ENCODE measurements at regions not wholly inside any gene's neighbourhood (a gene's known extent, or its start where the extent isn't known, plus 50 kb on each side); places are given as distances from the start of the nearest gene placed in this dataset.

DNA sequence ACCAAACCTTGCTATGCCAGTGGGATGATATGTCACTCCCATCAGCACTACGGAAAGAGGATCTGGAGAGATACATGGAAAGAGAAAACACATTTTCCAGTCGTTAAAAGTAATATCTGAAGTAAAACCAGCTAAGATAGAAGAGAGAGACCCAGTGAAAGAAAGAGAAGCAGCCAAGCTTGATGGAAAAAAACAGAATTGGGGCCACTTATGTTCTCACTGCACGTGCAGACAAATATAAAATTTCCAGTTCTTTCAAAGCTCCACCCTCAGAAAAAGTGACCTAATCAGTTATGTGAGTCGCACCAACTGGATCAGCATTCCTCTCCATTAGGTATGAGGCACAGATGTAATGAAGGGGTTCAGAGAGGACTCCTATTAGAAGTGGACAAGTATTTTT is 266.1 kb downstream of the MTERF1 start:
- TF ChIP-seq RAD21 (IDR thresholded peaks at IDR 0.05; ENCODE audit: low read depth) (no peak), MAX (IDR thresholded peaks at IDR 0.05) (no peak)
- TF ChIP-seq, protein P1, sequence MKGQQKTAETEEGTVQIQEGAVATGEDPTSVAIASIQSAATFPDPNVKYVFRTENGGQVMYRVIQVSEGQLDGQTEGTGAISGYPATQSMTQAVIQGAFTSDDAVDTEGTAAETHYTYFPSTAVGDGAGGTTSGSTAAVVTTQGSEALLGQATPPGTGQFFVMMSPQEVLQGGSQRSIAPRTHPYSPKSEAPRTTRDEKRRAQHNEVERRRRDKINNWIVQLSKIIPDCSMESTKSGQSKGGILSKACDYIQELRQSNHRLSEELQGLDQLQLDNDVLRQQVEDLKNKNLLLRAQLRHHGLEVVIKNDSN (IDR thresholded peaks at IDR 0.05): no peak

DNA sequence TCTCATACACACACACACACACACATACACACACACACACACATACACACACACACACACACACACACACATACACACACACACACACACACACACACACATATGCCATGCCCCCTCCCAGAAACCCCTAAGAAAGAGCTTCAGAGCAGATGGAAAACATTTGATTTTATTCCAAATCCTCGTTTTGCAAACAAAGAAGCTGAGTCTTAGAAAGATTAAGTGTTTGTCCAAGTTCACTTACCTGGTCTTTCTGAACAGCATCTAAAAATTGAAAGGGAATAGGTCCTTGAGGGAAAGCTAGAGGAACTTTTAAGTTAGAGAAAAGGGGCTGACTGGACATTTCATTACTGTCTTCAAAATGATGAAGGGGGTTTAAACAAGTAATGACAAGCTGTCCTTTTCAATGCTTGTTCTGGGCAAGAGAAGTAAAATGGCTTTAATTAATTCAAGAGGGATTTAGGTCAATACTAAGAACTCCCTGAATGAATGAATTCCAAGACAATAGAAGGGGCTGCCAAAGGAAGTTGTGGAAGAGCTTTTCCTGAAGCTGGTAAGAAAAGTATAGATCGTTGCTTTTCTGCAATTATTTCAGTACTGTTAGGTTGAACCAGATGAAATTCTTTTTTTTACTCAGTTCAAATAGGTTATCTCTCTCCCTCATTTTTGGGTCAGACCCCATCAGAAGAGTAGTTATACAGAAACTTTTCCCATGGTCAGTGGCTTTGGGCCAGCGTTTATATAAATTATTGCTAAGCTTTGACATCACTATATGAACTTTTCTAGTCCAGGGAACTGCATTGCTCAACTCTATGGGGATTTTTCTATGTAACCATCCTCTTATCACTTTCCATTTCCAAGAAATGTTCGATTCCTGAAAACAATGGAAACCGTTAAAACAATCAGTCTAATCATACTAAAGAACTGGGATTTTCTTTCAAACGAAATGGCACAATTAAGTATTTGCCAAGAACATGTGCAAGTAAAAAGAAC is 261.4 kb downstream of the MTERF1 start:
- TF ChIP-seq MAX (IDR thresholded peaks at IDR 0.05) (no peak), CEBPB (IDR thresholded peaks at IDR 0.05) (no peak), YY1 (IDR thresholded peaks at IDR 0.05; ENCODE audit: low read depth) (no peak), NFIC (IDR thresholded peaks at IDR 0.05) (no peak), EP300 (IDR thresholded peaks at IDR 0.05; ENCODE audit: borderline replicate concordance) (no peak), ZBTB7A (IDR thresholded peaks at IDR 0.05; ENCODE audit: low read depth) (no peak), RAD21 (IDR thresholded peaks at IDR 0.05; ENCODE audit: low read depth) (no peak), TEAD4 (IDR thresholded peaks at IDR 0.05) (no peak)

- no peak for TF ChIP-seq ZBTB7A (IDR thresholded peaks at IDR 0.05; ENCODE audit: low read depth)
- TF ChIP-seq, protein P1 (IDR thresholded peaks at IDR 0.05): no peak
- TF ChIP-seq EP300 (IDR thresholded peaks at IDR 0.05; ENCODE audit: borderline replicate concordance): no peak
- no peak for TF ChIP-seq YY1 (IDR thresholded peaks at IDR 0.05; ENCODE audit: low read depth)
- TF ChIP-seq RAD21 (IDR thresholded peaks at IDR 0.05; ENCODE audit: low read depth): no peak
Observed at GRCh38 chr7:91620827-91621226, 259.7 kb downstream of the MTERF1 start.

DNA sequence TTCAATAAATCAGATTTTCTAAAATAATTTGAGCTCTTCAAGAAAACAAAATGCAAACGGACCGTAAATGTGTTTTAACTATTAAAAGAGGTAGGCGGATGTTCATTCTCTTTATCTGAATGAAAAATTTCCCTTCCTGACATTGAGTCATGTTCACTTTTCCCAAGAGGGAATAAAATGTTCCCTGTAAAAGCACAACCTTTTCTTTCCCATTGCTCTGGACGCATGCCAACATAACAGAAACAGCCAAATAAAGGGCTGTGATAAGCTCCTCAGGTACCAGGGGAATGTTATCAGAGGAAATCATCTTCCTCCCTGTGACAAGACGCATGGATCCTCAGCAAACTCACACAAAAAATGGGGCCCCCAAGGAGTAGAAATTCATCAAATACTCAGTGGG is 251.8 kb downstream of the MTERF1 start:
- TF ChIP-seq NFIC (IDR thresholded peaks at IDR 0.05) (no peak), EP300 (IDR thresholded peaks at IDR 0.05; ENCODE audit: borderline replicate concordance) (no peak), TCF12 (IDR thresholded peaks at IDR 0.05; ENCODE audit: low read depth) (no peak), FOXM1 (IDR thresholded peaks at IDR 0.05; ENCODE audit: borderline replicate concordance, low read depth) (no peak), CREB1 (IDR thresholded peaks at IDR 0.05; ENCODE audit: low read depth) (no peak), YY1 (IDR thresholded peaks at IDR 0.05; ENCODE audit: low read depth) (no peak)
- TF ChIP-seq, protein P1 (IDR thresholded peaks at IDR 0.05): no peak

- TF ChIP-seq NFIC (IDR thresholded peaks at IDR 0.05) (no peak), FOXM1 (IDR thresholded peaks at IDR 0.05; ENCODE audit: borderline replicate concordance, low read depth) (no peak), TCF12 (IDR thresholded peaks at IDR 0.05; ENCODE audit: low read depth) (no peak), MAX (IDR thresholded peaks at IDR 0.05) (no peak), EGR1 (IDR thresholded peaks at IDR 0.05) (no peak), CREB1 (IDR thresholded peaks at IDR 0.05; ENCODE audit: low read depth) (no peak), ZBTB7A (IDR thresholded peaks at IDR 0.05; ENCODE audit: low read depth) (no peak), TEAD4 (IDR thresholded peaks at IDR 0.05) (no peak), CEBPB (IDR thresholded peaks at IDR 0.05) (no peak), EP300 (IDR thresholded peaks at IDR 0.05; ENCODE audit: borderline replicate concordance) (no peak), RAD21 (IDR thresholded peaks at IDR 0.05; ENCODE audit: low read depth) (no peak)
- TF ChIP-seq, protein P1 (IDR thresholded peaks at IDR 0.05): no peak
Observed at GRCh38 chr7:91630581-91631380, 249.7 kb downstream of the MTERF1 start.

GRCh38 chr7:91632234-91632940 is 248.1 kb downstream of the MTERF1 start:
- TF ChIP-seq EP300 (IDR thresholded peaks at IDR 0.05; ENCODE audit: borderline replicate concordance): no peak
- TF ChIP-seq NFIC (IDR thresholded peaks at IDR 0.05): no peak
- TF ChIP-seq, protein P1 (IDR thresholded peaks at IDR 0.05): no peak
- TF ChIP-seq MAX (IDR thresholded peaks at IDR 0.05): no peak
- no peak for TF ChIP-seq CREB1 (IDR thresholded peaks at IDR 0.05; ENCODE audit: low read depth)
- TF ChIP-seq FOXM1 (IDR thresholded peaks at IDR 0.05; ENCODE audit: borderline replicate concordance, low read depth): no peak
- no peak for TF ChIP-seq CEBPB (IDR thresholded peaks at IDR 0.05)
- TF ChIP-seq ZBTB7A (IDR thresholded peaks at IDR 0.05; ENCODE audit: low read depth): no peak
- TF ChIP-seq EGR1 (IDR thresholded peaks at IDR 0.05): no peak
- no peak for TF ChIP-seq YY1 (IDR thresholded peaks at IDR 0.05; ENCODE audit: low read depth)
- TF ChIP-seq TCF12 (IDR thresholded peaks at IDR 0.05; ENCODE audit: low read depth): no peak
- TF ChIP-seq, protein P2, sequence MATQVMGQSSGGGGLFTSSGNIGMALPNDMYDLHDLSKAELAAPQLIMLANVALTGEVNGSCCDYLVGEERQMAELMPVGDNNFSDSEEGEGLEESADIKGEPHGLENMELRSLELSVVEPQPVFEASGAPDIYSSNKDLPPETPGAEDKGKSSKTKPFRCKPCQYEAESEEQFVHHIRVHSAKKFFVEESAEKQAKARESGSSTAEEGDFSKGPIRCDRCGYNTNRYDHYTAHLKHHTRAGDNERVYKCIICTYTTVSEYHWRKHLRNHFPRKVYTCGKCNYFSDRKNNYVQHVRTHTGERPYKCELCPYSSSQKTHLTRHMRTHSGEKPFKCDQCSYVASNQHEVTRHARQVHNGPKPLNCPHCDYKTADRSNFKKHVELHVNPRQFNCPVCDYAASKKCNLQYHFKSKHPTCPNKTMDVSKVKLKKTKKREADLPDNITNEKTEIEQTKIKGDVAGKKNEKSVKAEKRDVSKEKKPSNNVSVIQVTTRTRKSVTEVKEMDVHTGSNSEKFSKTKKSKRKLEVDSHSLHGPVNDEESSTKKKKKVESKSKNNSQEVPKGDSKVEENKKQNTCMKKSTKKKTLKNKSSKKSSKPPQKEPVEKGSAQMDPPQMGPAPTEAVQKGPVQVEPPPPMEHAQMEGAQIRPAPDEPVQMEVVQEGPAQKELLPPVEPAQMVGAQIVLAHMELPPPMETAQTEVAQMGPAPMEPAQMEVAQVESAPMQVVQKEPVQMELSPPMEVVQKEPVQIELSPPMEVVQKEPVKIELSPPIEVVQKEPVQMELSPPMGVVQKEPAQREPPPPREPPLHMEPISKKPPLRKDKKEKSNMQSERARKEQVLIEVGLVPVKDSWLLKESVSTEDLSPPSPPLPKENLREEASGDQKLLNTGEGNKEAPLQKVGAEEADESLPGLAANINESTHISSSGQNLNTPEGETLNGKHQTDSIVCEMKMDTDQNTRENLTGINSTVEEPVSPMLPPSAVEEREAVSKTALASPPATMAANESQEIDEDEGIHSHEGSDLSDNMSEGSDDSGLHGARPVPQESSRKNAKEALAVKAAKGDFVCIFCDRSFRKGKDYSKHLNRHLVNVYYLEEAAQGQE (IDR thresholded peaks at IDR 0.05; ENCODE audit: low read depth): no peak
- TF ChIP-seq TEAD4 (IDR thresholded peaks at IDR 0.05): no peak
- no peak for TF ChIP-seq RAD21 (IDR thresholded peaks at IDR 0.05; ENCODE audit: low read depth)
- no peak for TF ChIP-seq TAF1 (IDR thresholded peaks at IDR 0.05; ENCODE audit: low read depth)

Data from Ishikawa (cell line).